NCI-H748 (cell line): ENCODE measurements at regions not wholly inside any gene's neighbourhood (a gene's known extent, or its start where the extent isn't known, plus 50 kb on each side); places are given as distances from the start of the nearest gene placed in this dataset.

Experiments used
- DNase-seq: peaks from one replicate; lab custom pipeline; 2025; ENCODE audit not compliant: unreplicated experiment; lab: John Stamatoyannopoulos, UW

- no peak for DNase-seq
These were observed 102.2 kb upstream of the MOCS2 start for GRCh38 chr5:53211799-53212198.

- no peak for DNase-seq
These were observed 109.6 kb upstream of the MOCS2 start for GRCh38 chr5:53219174-53219573.

GRCh38 chr5:53219610-53220009, 110.1 kb upstream of the MOCS2 start:
- no peak for DNase-seq

- no peak for DNase-seq
These were observed 124.3 kb upstream of the MOCS2 start for GRCh38 chr5:53233645-53234405.

GRCh38 chr5:53236683-53237082, 127.1 kb upstream of the MOCS2 start:
- no peak for DNase-seq

- DNase-seq, result no peak
These were observed 128.3 kb upstream of the MOCS2 start for GRCh38 chr5:53237876-53238275.

GRCh38 chr5:53239301-53239990, 129.9 kb upstream of the MOCS2 start:
- no peak for DNase-seq

- DNase-seq, result no peak
These were observed 131.1 kb upstream of the MOCS2 start for GRCh38 chr5:53240661-53241060.

GRCh38 chr5:53241572-53241971, 132.0 kb upstream of the MOCS2 start:
- no peak for DNase-seq

- no peak for DNase-seq
These were observed 133.8 kb upstream of the MOCS2 start for GRCh38 chr5:53243403-53243802.

- no peak for DNase-seq
These were observed 136.7 kb upstream of the MOCS2 start for GRCh38 chr5:53246042-53246836.

GRCh38 chr5:53249529-53250200, 140.1 kb upstream of the MOCS2 start:
- DNase-seq, result no peak

- no peak for DNase-seq
These were observed 140.6 kb upstream of the MOCS2 start for GRCh38 chr5:53250201-53250550.

- peak; percentile 8 for DNase-seq
These were observed 143.9 kb upstream of the MOCS2 start for GRCh38 chr5:53253421-53253871.

GRCh38 chr5:53256746-53257145, 147.2 kb upstream of the MOCS2 start:
- no peak for DNase-seq

GRCh38 chr5:53257806-53258373, 148.3 kb upstream of the MOCS2 start:
- DNase-seq, result no peak

GRCh38 chr5:53259176-53259575, 149.6 kb upstream of the MOCS2 start:
- DNase-seq, result no peak

GRCh38 chr5:53260446-53260845, 150.9 kb upstream of the MOCS2 start:
- no peak for DNase-seq

- no peak for DNase-seq
These were observed 151.7 kb upstream of the MOCS2 start for GRCh38 chr5:53261245-53261644.

- peak; percentile 34 for DNase-seq
These were observed 152.9 kb upstream of the MOCS2 start for GRCh38 chr5:53262348-53262970.
